Stimulated activated CD8-positive, alpha-beta memory T cell treated with anti-CD3 and anti-CD28 coated beads, Interleukin-7, amount 100 ng/mL, for 4 hours (primary cell): ENCODE measurements at regions not wholly inside any gene's neighbourhood (a gene's known extent, or its start where the extent isn't known, plus 50 kb on each side); places are given as distances from the start of the nearest gene placed in this dataset.
"Not testable (repeated sequence)": the region's sequence is repeated elsewhere in the genome, so short reads cannot be mapped to it uniquely, and the experiment has no call there.

Experiments
- DNase-seq, 2 donors: peaks; one replicate each; pipeline ENCODE4 v3.0.0-alpha.2; 2020; ENCODE audit warnings: low read depth in 2 of 2

- DNase-seq, result no peak
Measured at GRCh38 chr12:127830730-127831129, 436.2 kb upstream of the TMEM132C start.

- no peak for DNase-seq
Measured at GRCh38 chr12:127832172-127832571, 434.8 kb upstream of the TMEM132C start.

- DNase-seq, result not testable (repeated sequence)
Measured at GRCh38 chr12:127836802-127837201, 430.2 kb upstream of the TMEM132C start.

- no peak for DNase-seq
Measured at GRCh38 chr12:127857661-127858060, 409.3 kb upstream of the TMEM132C start.

GRCh38 chr12:127860536-127860935 is 406.4 kb upstream of the TMEM132C start:
- no peak for DNase-seq

- DNase-seq, result no peak
Measured at GRCh38 chr12:127861406-127861805, 405.6 kb upstream of the TMEM132C start.

- DNase-seq, result no peak
Measured at GRCh38 chr12:127873306-127873705, 393.7 kb upstream of the TMEM132C start.

- DNase-seq, result no peak
Measured at GRCh38 chr12:127881371-127882140, 385.4 kb upstream of the TMEM132C start.

GRCh38 chr12:127883013-127883412 is 384.0 kb upstream of the TMEM132C start:
- DNase-seq, result no peak

- DNase-seq, result no peak
Measured at GRCh38 chr12:127885954-127886750, 380.8 kb upstream of the TMEM132C start.

- no peak for DNase-seq
Measured at GRCh38 chr12:127886827-127887226, 380.1 kb upstream of the TMEM132C start.

- DNase-seq, result no peak
Measured at GRCh38 chr12:127888943-127889719, 377.8 kb upstream of the TMEM132C start.

- DNase-seq, result no peak
Measured at GRCh38 chr12:127893895-127894609, 372.9 kb upstream of the TMEM132C start.

GRCh38 chr12:127896661-127897060 is 370.3 kb upstream of the TMEM132C start:
- DNase-seq, result no peak

GRCh38 chr12:127898616-127899015 is 368.4 kb upstream of the TMEM132C start:
- no peak for DNase-seq

- no peak for DNase-seq
Measured at GRCh38 chr12:127899971-127900370, 367.0 kb upstream of the TMEM132C start.

GRCh38 chr12:127900386-127900785 is 366.6 kb upstream of the TMEM132C start:
- DNase-seq, result no peak

GRCh38 chr12:127903146-127903545 is 363.8 kb upstream of the TMEM132C start:
- no peak for DNase-seq

GRCh38 chr12:127909041-127909440 is 357.9 kb upstream of the TMEM132C start:
- DNase-seq, result no peak

- DNase-seq, result no peak
Measured at GRCh38 chr12:127911291-127911690, 355.7 kb upstream of the TMEM132C start.

GRCh38 chr12:127912035-127912665 is 354.8 kb upstream of the TMEM132C start:
- DNase-seq, result no peak
